ENCODE measurements at regions not wholly inside any gene's neighbourhood (a gene's known extent, or its start where the extent isn't known, plus 50 kb on each side); places are given as distances from the start of the nearest gene placed in this dataset.

- no peak for DNase-seq
Measured at GRCh38 chr1:209205039-209205438, 378.5 kb upstream of the CAMK1G start.

GRCh38 chr1:209207126-209207700 lies 376.3 kb upstream of the CAMK1G start:
- DNase-seq, result no peak

DNA sequence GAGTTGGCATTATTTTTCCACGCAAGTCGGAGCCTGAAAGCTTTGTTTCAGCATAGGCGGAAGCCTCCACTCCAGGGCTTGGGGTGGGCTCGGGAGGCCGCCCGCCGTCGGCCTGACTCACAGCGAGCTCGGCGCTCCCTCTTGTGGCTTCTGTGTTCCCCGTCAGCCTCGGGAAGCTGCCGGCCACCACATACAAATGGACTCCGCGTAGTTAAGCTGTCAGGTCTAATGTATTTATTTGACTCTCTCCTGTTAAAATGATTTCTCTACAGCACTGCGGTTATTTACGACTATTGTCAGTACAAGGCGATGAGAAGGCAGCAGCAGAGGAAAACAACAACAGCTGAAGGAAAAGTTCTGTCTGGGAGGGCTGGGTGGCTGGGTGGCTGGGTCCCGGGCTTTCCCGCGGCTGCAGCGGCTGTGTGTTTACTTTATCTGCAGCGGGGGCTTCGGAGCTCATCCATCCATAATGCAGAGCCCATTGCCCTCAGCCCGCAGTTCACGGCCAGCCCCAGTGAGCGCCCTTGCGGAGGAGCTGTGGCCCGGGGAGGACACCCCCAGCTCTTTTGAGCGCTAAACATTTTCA lies 375.7 kb upstream of the CAMK1G start:
- DNase-seq, result peak; percentile 52

GRCh38 chr1:209208648-209209047 lies 374.9 kb upstream of the CAMK1G start:
- DNase-seq, result no peak

GRCh38 chr1:209213989-209214388 lies 369.5 kb upstream of the CAMK1G start:
- DNase-seq, result no peak

DNA sequence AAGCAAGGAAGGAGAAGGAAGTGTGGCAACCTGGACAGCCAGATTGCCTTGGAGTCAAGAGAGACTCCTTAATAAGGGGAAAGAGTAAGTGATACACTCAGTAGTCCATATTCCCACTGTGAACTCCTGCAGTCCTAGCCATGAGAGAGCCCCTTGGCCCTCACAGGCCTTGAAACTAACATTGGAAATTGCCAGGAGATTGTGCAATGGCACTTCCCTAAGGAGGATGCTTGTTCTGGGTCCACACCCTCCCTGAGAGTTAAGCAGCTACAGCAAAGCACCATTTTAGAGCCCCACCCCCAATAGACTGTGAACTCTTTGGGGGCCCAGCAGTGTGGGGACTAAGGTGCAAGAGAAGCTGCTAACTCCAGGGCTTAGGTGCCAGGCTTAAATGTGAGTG lies 367.7 kb upstream of the CAMK1G start:
- DNase-seq, result no peak

- no peak for DNase-seq
Measured at GRCh38 chr1:209218113-209218512, 365.4 kb upstream of the CAMK1G start.

DNA sequence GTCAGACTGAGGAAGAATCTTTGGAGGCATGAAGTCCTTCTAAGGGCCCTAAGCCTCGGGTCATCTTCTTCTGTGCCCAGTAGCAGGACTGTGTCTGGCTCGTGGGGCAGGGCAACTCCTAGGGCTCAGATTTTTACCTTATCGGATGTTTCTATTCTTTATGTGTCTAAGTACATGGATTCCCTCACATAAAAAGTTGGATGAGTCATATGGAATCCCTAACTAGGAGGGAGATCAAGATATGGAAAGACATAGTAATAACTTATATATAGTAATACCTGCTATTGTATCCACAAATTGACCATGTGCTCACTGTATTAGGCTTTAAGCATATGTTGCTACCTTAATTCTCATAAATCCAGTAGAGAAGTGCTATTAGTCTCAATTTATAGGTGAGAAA lies 364.5 kb upstream of the CAMK1G start:
- no peak for DNase-seq

- no peak for DNase-seq
Measured at GRCh38 chr1:209219791-209220524, 363.6 kb upstream of the CAMK1G start.

DNA sequence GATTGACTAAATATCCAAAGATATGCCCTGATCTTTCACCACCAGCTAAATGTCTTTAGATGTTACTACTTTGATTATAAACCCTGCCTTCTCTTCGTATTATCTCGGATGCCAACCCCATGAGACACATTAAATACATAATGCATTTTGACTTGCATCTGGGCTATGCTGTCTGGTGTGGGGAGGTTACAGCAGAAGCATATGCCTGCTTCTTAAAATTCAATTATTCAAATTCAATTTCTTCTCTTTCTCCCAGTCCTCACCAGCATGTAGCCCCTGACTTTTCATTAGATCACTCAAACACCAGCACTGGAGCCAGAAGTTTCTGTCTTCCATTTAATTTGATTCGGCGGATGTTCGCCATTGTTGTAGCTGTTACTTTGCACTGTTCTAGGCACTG lies 360.7 kb upstream of the CAMK1G start:
- DNase-seq, result no peak

DNA sequence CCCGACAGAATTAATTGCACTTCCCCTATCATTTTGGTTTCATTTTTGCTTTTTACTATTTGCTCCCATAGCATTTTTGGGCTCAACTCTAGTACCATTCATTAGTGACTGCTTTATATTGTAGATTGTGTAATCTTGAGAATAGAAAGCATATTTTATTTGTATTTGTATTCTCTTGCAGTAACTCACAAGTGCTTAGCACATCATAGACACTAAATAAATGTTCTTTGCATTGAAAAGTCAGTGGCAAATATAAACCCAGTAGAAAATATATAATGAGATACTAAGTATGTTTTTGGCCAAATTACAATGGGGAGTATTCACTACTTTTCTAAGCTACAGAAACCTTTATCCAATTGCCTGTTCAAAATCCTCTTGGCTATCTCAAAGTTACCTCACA lies 359.7 kb upstream of the CAMK1G start:
- DNase-seq, result no peak

GRCh38 chr1:209224886-209225285 lies 358.6 kb upstream of the CAMK1G start:
- no peak for DNase-seq

- no peak for DNase-seq
Measured at GRCh38 chr1:209227171-209227570, 356.3 kb upstream of the CAMK1G start.

DNA sequence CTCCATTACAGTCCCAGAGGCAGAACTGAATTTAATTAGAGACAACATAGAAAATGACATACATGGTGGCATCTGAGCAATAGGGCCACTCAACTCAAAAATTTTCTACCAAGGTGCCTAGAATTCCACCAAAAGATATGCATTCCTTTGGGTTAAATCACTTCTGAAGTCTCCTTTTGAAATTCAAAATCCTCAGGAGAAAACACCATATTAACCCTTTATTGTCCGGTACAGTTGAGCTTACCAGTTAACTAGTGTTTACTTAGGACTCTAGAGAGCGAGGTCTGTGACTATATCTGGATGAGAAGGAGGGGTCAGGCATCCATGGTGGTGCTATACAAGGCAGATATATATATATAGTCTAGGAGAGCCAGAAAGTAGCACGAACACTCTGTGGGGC lies 355.6 kb upstream of the CAMK1G start:
- no peak for DNase-seq

GRCh38 chr1:209229494-209230061 lies 353.9 kb upstream of the CAMK1G start:
- DNase-seq, result no peak

DNA sequence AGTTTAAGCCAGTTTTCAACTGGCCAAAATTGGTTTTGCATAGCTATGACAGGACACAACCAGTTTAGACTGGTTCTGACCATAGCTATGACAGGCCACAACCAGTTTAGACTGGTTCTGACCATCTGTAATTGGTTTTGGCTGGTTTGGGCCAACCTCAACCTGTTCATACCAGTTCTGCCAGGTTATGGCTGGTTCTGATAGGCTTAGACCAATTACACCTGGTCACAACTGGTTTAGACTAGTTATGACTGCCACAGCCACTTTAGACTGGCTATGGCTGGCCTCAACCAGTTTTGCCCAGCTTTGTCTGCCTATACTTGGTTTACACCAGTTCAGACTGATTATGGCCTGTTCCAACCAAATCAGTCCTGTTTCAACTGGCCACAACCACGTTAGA lies 353.2 kb upstream of the CAMK1G start:
- DNase-seq, result no peak

GRCh38 chr1:209231476-209232156 lies 351.9 kb upstream of the CAMK1G start:
- DNase-seq, result no peak

- no peak for DNase-seq
Measured at GRCh38 chr1:209232197-209232596, 351.3 kb upstream of the CAMK1G start.

GRCh38 chr1:209232759-209233158 lies 350.8 kb upstream of the CAMK1G start:
- DNase-seq, result no peak

DNA sequence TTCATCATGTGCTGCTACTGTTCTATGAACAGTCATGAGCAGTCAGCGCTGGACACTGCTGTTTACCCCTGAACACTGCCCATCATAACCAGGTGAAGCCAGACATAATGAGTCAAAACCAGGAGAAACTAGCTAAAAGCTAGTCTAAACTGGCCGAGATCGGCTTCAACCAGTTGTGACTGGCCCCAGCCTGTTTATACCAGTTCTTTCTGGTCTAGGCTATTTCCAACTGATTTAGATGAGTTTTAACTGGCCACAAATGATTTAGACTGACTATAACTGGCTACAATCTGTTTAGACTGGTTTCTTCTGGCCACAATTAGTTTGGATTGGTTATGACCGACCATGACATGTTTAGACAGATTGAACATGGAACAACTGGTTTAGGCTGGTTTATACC lies 348.3 kb upstream of the CAMK1G start:
- DNase-seq, result no peak

DNA sequence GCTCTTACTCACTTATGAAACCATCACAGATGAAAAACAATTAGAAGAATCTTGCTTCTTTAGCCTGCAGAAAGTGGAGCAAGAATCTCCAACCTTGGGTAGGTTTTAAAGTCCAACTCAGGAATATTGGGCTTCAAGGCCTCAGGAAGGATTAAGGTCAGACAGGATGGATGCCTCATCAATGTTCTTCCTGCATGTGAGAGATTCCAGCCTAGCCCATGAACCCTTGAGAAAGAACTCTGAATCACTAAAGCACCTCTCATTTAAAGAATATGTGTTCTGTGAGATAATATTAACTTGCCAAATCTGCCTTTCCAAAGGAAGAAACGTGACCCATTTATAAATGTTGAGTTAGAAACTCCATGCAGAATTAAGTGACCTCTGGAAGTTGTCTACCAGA lies 345.2 kb upstream of the CAMK1G start:
- no peak for DNase-seq

GRCh38 chr1:209240351-209240750 lies 343.2 kb upstream of the CAMK1G start:
- no peak for DNase-seq

DNA sequence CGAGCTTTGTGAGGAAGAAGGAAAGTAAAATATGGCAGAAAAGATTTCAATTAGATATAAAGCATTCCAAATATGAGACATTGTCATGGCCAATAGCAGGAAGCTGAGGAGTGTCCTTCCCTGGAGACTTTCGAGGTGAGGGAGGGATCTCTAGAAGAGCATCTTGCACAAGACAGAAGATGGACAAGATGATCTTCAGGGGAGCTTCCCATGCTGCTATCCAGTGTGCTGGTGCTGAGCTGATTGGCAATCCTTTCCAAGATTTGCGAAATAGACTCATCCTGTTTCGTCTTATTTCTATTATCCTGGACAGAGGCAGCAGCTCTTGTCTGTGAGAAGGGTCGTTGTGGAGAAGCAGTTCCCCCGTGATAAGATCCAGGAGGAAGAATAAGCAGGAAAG lies 342.0 kb upstream of the CAMK1G start:
- DNase-seq, result no peak

Measured in DMS79 (cell line).